ENCODE measurements at regions not wholly inside any gene's neighbourhood (a gene's known extent, or its start where the extent isn't known, plus 50 kb on each side); places are given as distances from the start of the nearest gene placed in this dataset.

DNA sequence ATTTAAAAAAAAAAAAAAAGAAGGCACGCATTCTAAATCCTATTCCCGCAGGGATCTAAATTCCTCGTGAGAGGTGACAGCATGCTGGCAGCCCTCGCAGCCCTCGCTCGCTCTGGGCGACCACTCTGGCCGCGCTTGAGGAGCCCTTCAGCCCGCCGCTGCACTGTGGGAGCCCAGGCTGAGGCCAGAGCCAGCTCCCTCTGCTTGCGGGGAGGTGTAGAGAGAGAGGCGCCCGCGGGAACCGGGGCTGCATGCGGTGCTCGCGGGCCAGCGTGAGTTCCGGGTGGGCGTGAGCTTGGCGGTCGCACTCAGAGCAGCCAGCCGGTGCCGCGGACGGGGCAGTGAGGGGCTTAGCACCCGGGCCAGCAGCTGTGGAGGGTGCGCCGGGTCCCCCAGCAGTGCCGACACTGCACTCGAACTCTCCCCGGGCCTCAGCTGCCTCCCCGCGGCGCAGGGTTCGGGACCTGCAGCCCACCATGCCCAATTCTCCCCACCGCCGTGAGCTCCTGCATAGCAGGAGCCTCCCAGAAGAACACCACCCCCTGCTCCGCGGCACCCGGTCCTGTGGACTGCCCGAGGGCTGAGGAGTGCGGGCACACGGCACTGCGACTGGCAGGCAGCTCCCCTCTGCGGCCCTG lies 553.9 kb downstream of the LMO7 start:
- Histone ChIP-seq H2BK12ac (ENCODE audit: low read length) (no peak overlapping the region), H3K4ac (ENCODE audit: low read depth, low read length) (no peak overlapping the region), H4K8ac (ENCODE audit: low read depth, low read length) (no peak overlapping the region), H3K27ac (ENCODE audit: low read depth, low read length) (no peak overlapping the region), H2BK5ac (ENCODE audit: low read depth, low read length, poor library complexity) (no peak overlapping the region), H3K27me3 (ENCODE audit: insufficient read depth, low read length) (no peaks in the 10 kb centered on the region), H3K9me3 (ENCODE audit: insufficient read depth, low read depth, low read length) (peaks cover 2% of the 10 kb centered on the region), H3K14ac (ENCODE audit: low read length) (no peak overlapping the region), H3K18ac (ENCODE audit: low read length) (no peak overlapping the region), H3K9ac (ENCODE audit: low read length) (no peak overlapping the region), H4K12ac (ENCODE audit: low read depth, low read length) (no peak overlapping the region), H2AFZ (ENCODE audit: insufficient read depth, low read length, poor library complexity) (no peak overlapping the region), H3K4me1 (ENCODE audit: control insufficient read depth in 1 of 2, insufficient read depth in 2 of 2, low read length in 2 of 2) (no peaks in the 10 kb centered on the region), H2BK120ac (ENCODE audit: insufficient read depth, low read length, poor library complexity) (no peak overlapping the region), H4K91ac (ENCODE audit: low read depth, low read length) (no peak overlapping the region), H3K4me3 (ENCODE audit: low read depth, low read length) (no peak overlapping the region), H3K79me2 (ENCODE audit: control insufficient read depth, insufficient read depth, low read length, poor library complexity) (no peaks in the 10 kb centered on the region), H2AK5ac (ENCODE audit: low read length) (no peak overlapping the region), H3K36me3 (ENCODE audit: control insufficient read depth in 1 of 2, insufficient read depth in 2 of 2, low read length in 2 of 2) (no peaks in the 10 kb centered on the region), H3K79me1 (ENCODE audit: low read length) (no peaks in the 10 kb centered on the region), H3K4me2 (ENCODE audit: low read length) (no peak overlapping the region), H3K23ac (ENCODE audit: low read length) (no peak overlapping the region)
- WGBS (ENCODE audit: extremely low coverage, insufficient coverage, insufficient read length) = no CpG with 5 or more reads among the region's 48 CpGs
- DNase-seq = no peak

- no peak overlapping the region for H4K12ac ChIP-seq (ENCODE audit: low read depth, low read length)
- H2AFZ ChIP-seq (ENCODE audit: insufficient read depth, low read length, poor library complexity) = no peak overlapping the region
- no peak overlapping the region for H3K4me3 ChIP-seq (ENCODE audit: low read depth, low read length)
- no peak overlapping the region for H3K18ac ChIP-seq (ENCODE audit: low read length)
- no peak overlapping the region for H3K4ac ChIP-seq (ENCODE audit: low read depth, low read length)
- no peak overlapping the region for H2AK5ac ChIP-seq (ENCODE audit: low read length)
- H3K27me3 ChIP-seq (ENCODE audit: insufficient read depth, low read length) = no peaks in the 10 kb centered on the region
- H3K9ac ChIP-seq (ENCODE audit: low read length) = no peak overlapping the region
- no peaks in the 10 kb centered on the region for H3K36me3 ChIP-seq (ENCODE audit: control insufficient read depth in 1 of 2, insufficient read depth in 2 of 2, low read length in 2 of 2)
- no peak overlapping the region for H2BK5ac ChIP-seq (ENCODE audit: low read depth, low read length, poor library complexity)
- peaks cover 4% of the 10 kb centered on the region for H3K9me3 ChIP-seq (ENCODE audit: insufficient read depth, low read depth, low read length)
- H2BK120ac ChIP-seq (ENCODE audit: insufficient read depth, low read length, poor library complexity) = no peak overlapping the region
- no peak overlapping the region for H3K14ac ChIP-seq (ENCODE audit: low read length)
- H4K91ac ChIP-seq (ENCODE audit: low read depth, low read length) = no peak overlapping the region
- H3K23ac ChIP-seq (ENCODE audit: low read length) = no peak overlapping the region
- no peak overlapping the region for H4K8ac ChIP-seq (ENCODE audit: low read depth, low read length)
- H3K79me1 ChIP-seq (ENCODE audit: low read length) = no peaks in the 10 kb centered on the region
- DNase-seq = no peak
- no peaks in the 10 kb centered on the region for H3K4me1 ChIP-seq (ENCODE audit: control insufficient read depth in 1 of 2, insufficient read depth in 2 of 2, low read length in 2 of 2)
- H2BK12ac ChIP-seq (ENCODE audit: low read length) = no peak overlapping the region
- WGBS (ENCODE audit: extremely low coverage, insufficient coverage, insufficient read length) = no CpG with 5 or more reads among the region's 5 CpGs
- no peak overlapping the region for H3K4me2 ChIP-seq (ENCODE audit: low read length)
- no peak overlapping the region for H3K27ac ChIP-seq (ENCODE audit: low read depth, low read length)
- no peaks in the 10 kb centered on the region for H3K79me2 ChIP-seq (ENCODE audit: control insufficient read depth, insufficient read depth, low read length, poor library complexity)
Measured at GRCh38 chr13:76175961-76176725, 540.0 kb downstream of the LMO7 start.

GRCh38 chr13:76168661-76169060 lies 532.5 kb downstream of the LMO7 start:
- no peak overlapping the region for H4K91ac ChIP-seq (ENCODE audit: low read depth, low read length)
- no peak overlapping the region for H3K9ac ChIP-seq (ENCODE audit: low read length)
- H3K79me2 ChIP-seq (ENCODE audit: control insufficient read depth, insufficient read depth, low read length, poor library complexity) = no peaks in the 10 kb centered on the region
- H2BK5ac ChIP-seq (ENCODE audit: low read depth, low read length, poor library complexity) = no peak overlapping the region
- no peak overlapping the region for H3K18ac ChIP-seq (ENCODE audit: low read length)
- H2AFZ ChIP-seq (ENCODE audit: insufficient read depth, low read length, poor library complexity) = no peak overlapping the region
- WGBS (ENCODE audit: extremely low coverage, insufficient coverage, insufficient read length) = no CpG with 5 or more reads among the region's 3 CpGs
- H3K4me3 ChIP-seq (ENCODE audit: low read depth, low read length) = no peak overlapping the region
- no peak overlapping the region for H2BK12ac ChIP-seq (ENCODE audit: low read length)
- no peak overlapping the region for H3K23ac ChIP-seq (ENCODE audit: low read length)
- H3K27ac ChIP-seq (ENCODE audit: low read depth, low read length) = no peak overlapping the region
- no peak overlapping the region for H4K12ac ChIP-seq (ENCODE audit: low read depth, low read length)
- H3K4ac ChIP-seq (ENCODE audit: low read depth, low read length) = no peak overlapping the region
- no peaks in the 10 kb centered on the region for H3K4me1 ChIP-seq (ENCODE audit: control insufficient read depth in 1 of 2, insufficient read depth in 2 of 2, low read length in 2 of 2)
- DNase-seq = no peak
- H3K36me3 ChIP-seq (ENCODE audit: control insufficient read depth in 1 of 2, insufficient read depth in 2 of 2, low read length in 2 of 2) = no peaks in the 10 kb centered on the region
- H3K14ac ChIP-seq (ENCODE audit: low read length) = no peak overlapping the region
- H3K9me3 ChIP-seq (ENCODE audit: insufficient read depth, low read depth, low read length) = no peaks in the 10 kb centered on the region
- no peak overlapping the region for H2AK5ac ChIP-seq (ENCODE audit: low read length)
- no peak overlapping the region for H4K8ac ChIP-seq (ENCODE audit: low read depth, low read length)
- H2BK120ac ChIP-seq (ENCODE audit: insufficient read depth, low read length, poor library complexity) = no peak overlapping the region
- H3K79me1 ChIP-seq (ENCODE audit: low read length) = no peaks in the 10 kb centered on the region
- no peak overlapping the region for H3K4me2 ChIP-seq (ENCODE audit: low read length)
- no peaks in the 10 kb centered on the region for H3K27me3 ChIP-seq (ENCODE audit: insufficient read depth, low read length)

GRCh38 chr13:76164290-76164689 lies 528.2 kb downstream of the LMO7 start:
- Histone ChIP-seq H3K79me1 (ENCODE audit: low read length) (no peaks in the 10 kb centered on the region), H3K4me3 (ENCODE audit: low read depth, low read length) (no peak overlapping the region), H3K9ac (ENCODE audit: low read length) (no peak overlapping the region), H3K9me3 (ENCODE audit: insufficient read depth, low read depth, low read length) (no peaks in the 10 kb centered on the region), H3K18ac (ENCODE audit: low read length) (no peak overlapping the region), H3K14ac (ENCODE audit: low read length) (no peak overlapping the region), H4K12ac (ENCODE audit: low read depth, low read length) (no peak overlapping the region), H3K23ac (ENCODE audit: low read length) (no peak overlapping the region), H2BK120ac (ENCODE audit: insufficient read depth, low read length, poor library complexity) (no peak overlapping the region), H3K36me3 (ENCODE audit: control insufficient read depth in 1 of 2, insufficient read depth in 2 of 2, low read length in 2 of 2) (no peaks in the 10 kb centered on the region), H2AFZ (ENCODE audit: insufficient read depth, low read length, poor library complexity) (no peak overlapping the region), H3K79me2 (ENCODE audit: control insufficient read depth, insufficient read depth, low read length, poor library complexity) (no peaks in the 10 kb centered on the region), H3K4me2 (ENCODE audit: low read length) (no peak overlapping the region), H4K91ac (ENCODE audit: low read depth, low read length) (no peak overlapping the region), H3K27ac (ENCODE audit: low read depth, low read length) (no peak overlapping the region), H3K4me1 (ENCODE audit: control insufficient read depth in 1 of 2, insufficient read depth in 2 of 2, low read length in 2 of 2) (no peaks in the 10 kb centered on the region), H2BK12ac (ENCODE audit: low read length) (no peak overlapping the region), H4K8ac (ENCODE audit: low read depth, low read length) (no peak overlapping the region), H2AK5ac (ENCODE audit: low read length) (no peak overlapping the region), H3K27me3 (ENCODE audit: insufficient read depth, low read length) (no peaks in the 10 kb centered on the region), H3K4ac (ENCODE audit: low read depth, low read length) (no peak overlapping the region), H2BK5ac (ENCODE audit: low read depth, low read length, poor library complexity) (no peak overlapping the region)
- DNase-seq = no peak
- WGBS (ENCODE audit: extremely low coverage, insufficient coverage, insufficient read length) = no CpG with 5 or more reads among the region's 3 CpGs

Measured in trophoblast cell (in vitro differentiated cells and primary cell).